Tibial artery (tissue), 4 donors: ENCODE measurements at regions not wholly inside any gene's neighbourhood (a gene's known extent, or its start where the extent isn't known, plus 50 kb on each side); places are given as distances from the start of the nearest gene placed in this dataset.

ENCODE experiments used
- DNase-seq, 2 donors: peaks; one replicate each; pipeline ENCODE4 v3.0.0-alpha.2; 2019
- H3K27ac ChIP-seq, 2 donors: fragments of 200-600 bp; sonication (generic) in 1 of 2; 1 replicate in 1 of 2; 2 replicates in 1 of 2; pipeline ENCODE4 v1.5.1; 2018 to 2019; ENCODE audit warnings: mild to moderate bottlenecking in 1 of 2
- H3K27me3 ChIP-seq, 2 donors: fragments of 200-600 bp; sonication (generic) in 1 of 2; one replicate each; pipeline versions ENCODE4 v1.5.1 to v1.6.0; 2016 to 2019
- H3K36me3 ChIP-seq, 3 donors: fragments of 200-600 bp; sonication (generic) in 2 of 3; one replicate each; pipeline ENCODE4 v1.5.1; 2016 to 2019; ENCODE audit warnings: mild to moderate bottlenecking in 2 of 3
- H3K4me1 ChIP-seq, 4 donors: fragments of 200-600 bp; sonication (generic) in 2 of 4; 1 replicate in 3 of 4; 2 replicates in 1 of 4; pipeline ENCODE4 v1.5.1; 2016 to 2019
- H3K4me3 ChIP-seq, 2 donors: fragments of 200-600 bp; sonication (generic) in 1 of 2; 1 replicate in 1 of 2; 2 replicates in 1 of 2; pipeline ENCODE4 v1.5.1; 2018 to 2019; ENCODE audit warnings: mild to moderate bottlenecking in 2 of 2
- H3K9me3 ChIP-seq, 3 donors: fragments of 200-600 bp; sonication (generic) in 1 of 3; one replicate each; pipeline ENCODE4 v1.5.1; 2016 to 2019
- intact Hi-C: fragments of 100-400 bp; cut with DNase I; formaldehyde crosslinking; loops from one replicate; pipeline ENCODE4 v1.15.0; 2023; ENCODE audit warnings: low total_unique reads
- TF ChIP-seq, protein P1 (sequence below), 2 experiments: fragments of 200-600 bp in 1 of 2; fragments of 450-650 bp in 1 of 2; IDR thresholded peaks; one replicate each; pipeline ENCODE4 v1.5.1; 2017 to 2019; ENCODE audit warnings: antibody characterized with exemption in 2 of 2, mild to moderate bottlenecking in 1 of 2, moderate library complexity in 1 of 2

DNA sequence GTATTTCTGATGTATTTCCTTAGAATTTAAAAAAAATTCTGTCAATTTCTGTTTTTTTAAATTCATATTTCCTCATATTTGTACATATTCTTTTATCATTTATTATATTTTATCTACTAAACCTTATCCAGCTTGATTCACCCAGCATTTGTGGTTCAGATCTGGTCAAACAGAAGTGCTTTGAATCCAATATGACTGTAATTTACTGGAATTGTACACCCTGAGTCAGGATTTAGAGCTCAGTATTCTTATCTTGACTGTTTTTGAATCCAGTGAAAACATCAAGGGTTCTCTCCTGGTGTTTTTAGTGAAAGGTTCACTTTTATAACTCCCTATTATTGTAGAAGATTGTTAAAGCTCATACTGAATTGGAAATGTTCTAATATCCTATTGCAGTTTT is 1077.0 kb upstream of the NCAM2 start:
- TF ChIP-seq, protein P1, sequence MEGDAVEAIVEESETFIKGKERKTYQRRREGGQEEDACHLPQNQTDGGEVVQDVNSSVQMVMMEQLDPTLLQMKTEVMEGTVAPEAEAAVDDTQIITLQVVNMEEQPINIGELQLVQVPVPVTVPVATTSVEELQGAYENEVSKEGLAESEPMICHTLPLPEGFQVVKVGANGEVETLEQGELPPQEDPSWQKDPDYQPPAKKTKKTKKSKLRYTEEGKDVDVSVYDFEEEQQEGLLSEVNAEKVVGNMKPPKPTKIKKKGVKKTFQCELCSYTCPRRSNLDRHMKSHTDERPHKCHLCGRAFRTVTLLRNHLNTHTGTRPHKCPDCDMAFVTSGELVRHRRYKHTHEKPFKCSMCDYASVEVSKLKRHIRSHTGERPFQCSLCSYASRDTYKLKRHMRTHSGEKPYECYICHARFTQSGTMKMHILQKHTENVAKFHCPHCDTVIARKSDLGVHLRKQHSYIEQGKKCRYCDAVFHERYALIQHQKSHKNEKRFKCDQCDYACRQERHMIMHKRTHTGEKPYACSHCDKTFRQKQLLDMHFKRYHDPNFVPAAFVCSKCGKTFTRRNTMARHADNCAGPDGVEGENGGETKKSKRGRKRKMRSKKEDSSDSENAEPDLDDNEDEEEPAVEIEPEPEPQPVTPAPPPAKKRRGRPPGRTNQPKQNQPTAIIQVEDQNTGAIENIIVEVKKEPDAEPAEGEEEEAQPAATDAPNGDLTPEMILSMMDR (IDR thresholded peaks at IDR 0.05), result no peak
- intact Hi-C loops, result no loop called here
- no peak for DNase-seq
- H3K9me3 ChIP-seq, result no peaks in the 10 kb centered on the region
- no peaks in the 10 kb centered on the region for H3K27me3 ChIP-seq
- no peak overlapping the region for H3K27ac ChIP-seq
- no peaks in the 10 kb centered on the region for H3K36me3 ChIP-seq
- no peaks in the 10 kb centered on the region for H3K4me1 ChIP-seq
- H3K4me3 ChIP-seq, result no peak overlapping the region

DNA sequence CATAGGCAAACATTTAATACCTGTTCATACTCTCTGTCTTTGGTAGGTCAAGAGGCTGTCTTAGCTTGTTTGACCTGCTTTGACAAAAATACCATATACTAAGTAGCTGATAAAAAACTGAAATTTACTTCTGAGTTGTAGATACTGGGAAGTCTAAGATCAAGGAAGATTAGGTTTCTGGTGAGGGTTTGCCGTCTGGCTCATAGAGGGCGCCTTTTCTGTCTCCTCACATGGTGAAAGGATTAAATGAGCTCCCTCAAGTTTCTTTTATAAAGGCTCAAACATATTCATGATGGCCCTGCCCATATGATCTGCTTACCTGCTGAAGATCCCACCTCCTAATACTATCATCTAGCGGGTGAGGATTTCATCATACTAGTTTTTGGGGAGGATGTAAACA is 1076.1 kb upstream of the NCAM2 start:
- intact Hi-C loops, result no loop called here
- TF ChIP-seq, protein P1 (IDR thresholded peaks at IDR 0.05), result no peak
- Histone ChIP-seq H3K9me3 (no peaks in the 10 kb centered on the region), H3K27ac (no peak overlapping the region), H3K36me3 (no peaks in the 10 kb centered on the region), H3K4me3 (no peak overlapping the region), H3K4me1 (no peaks in the 10 kb centered on the region), H3K27me3 (no peaks in the 10 kb centered on the region)
- DNase-seq, result no peak

DNA sequence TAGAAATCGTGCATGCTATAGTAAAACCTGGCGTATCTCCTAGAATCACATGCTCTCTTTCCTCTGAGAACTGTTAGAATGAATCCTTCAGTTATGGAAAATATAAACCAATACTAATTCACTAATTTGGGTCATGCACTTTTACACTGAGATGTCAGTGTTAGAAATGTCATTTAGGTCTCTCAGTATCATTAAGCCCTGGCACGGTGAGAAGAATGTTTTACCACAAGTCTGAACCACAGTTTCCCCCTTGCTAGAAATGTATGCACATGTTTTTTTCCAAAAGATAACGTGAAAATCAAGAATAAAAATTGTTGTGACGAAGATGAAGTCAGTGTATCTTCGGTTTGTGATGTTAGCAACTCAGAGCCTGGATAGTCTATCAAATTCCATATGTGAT is 1062.7 kb upstream of the NCAM2 start:
- H3K4me1 ChIP-seq, result no peaks in the 10 kb centered on the region
- H3K4me3 ChIP-seq, result no peak overlapping the region
- H3K27ac ChIP-seq, result no peak overlapping the region
- no peak for DNase-seq
- intact Hi-C loops, result no loop called here
- TF ChIP-seq, protein P1 (IDR thresholded peaks at IDR 0.05), result no peak
- no peaks in the 10 kb centered on the region for H3K36me3 ChIP-seq
- no peaks in the 10 kb centered on the region for H3K27me3 ChIP-seq
- no peaks in the 10 kb centered on the region for H3K9me3 ChIP-seq

DNA sequence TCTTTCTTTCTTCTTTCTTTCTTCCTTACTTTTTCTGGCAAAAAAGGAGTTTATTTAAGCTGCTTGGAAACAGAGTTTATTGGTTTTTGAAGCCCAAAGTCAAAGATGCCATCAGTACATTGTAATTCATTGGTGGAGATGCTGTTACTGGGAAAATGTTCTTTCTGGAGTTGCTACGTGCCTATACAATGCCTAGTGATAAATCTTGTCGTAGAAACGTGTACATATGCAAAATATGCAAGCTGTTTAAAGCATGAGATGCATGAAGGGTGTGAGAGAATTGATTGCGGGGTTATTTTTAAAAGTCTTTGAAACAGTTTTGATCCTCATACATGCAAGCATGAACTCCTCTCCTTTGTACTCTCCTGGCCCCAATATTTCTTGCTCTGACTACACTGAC is 1060.6 kb upstream of the NCAM2 start:
- no peaks in the 10 kb centered on the region for H3K27me3 ChIP-seq
- no peaks in the 10 kb centered on the region for H3K36me3 ChIP-seq
- no peak for DNase-seq
- intact Hi-C loops, result no loop called here
- no peak overlapping the region for H3K27ac ChIP-seq
- TF ChIP-seq, protein P1 (IDR thresholded peaks at IDR 0.05), result no peak
- no peaks in the 10 kb centered on the region for H3K9me3 ChIP-seq
- H3K4me3 ChIP-seq, result no peak overlapping the region
- H3K4me1 ChIP-seq, result no peaks in the 10 kb centered on the region

DNA sequence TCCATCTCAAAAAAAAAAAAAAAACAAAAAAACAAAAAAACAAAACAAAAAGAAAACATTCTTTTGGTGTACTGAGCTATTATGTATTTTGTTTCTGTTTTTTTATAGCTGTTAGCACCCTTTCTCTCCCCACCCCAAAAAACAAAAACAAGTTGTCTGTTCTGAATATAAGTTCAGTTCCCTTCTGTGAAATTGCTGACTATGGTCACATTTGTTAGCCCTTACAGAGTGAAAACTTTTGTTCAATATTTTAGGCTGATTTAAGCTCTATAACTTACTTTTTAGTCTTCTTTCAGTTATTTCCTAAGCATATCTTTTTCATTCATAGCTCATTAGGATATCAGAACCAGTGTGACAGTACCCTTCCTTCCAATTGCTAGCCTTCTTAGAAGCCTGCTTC is 1056.6 kb upstream of the NCAM2 start:
- H3K4me3 ChIP-seq, result no peak overlapping the region
- no peaks in the 10 kb centered on the region for H3K36me3 ChIP-seq
- H3K27ac ChIP-seq, result no peak overlapping the region
- DNase-seq, result no peak
- H3K4me1 ChIP-seq, result no peaks in the 10 kb centered on the region
- H3K27me3 ChIP-seq, result no peaks in the 10 kb centered on the region
- no peaks in the 10 kb centered on the region for H3K9me3 ChIP-seq
- intact Hi-C loops, result no loop called here
- TF ChIP-seq, protein P1 (IDR thresholded peaks at IDR 0.05), result no peak

DNA sequence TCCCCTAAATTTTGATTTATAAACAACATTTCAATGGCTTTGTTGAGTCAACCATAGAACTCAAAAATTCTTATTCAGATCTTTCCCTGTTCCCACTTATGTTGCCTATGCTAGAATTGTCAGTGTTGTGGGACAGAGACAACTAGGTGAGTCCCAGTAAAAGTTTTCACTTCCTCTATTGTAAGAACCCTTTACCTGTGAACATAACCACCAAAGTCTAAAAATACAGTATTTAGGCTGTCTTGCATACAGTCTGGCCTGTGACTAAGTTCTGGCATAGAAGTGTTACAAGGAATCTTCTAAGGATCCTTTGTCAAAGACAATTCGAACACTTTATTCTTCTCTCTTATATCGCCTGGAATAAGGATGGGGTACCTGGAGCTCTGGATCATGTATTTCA is 1047.9 kb upstream of the NCAM2 start:
- H3K4me3 ChIP-seq, result no peak overlapping the region
- TF ChIP-seq, protein P1 (IDR thresholded peaks at IDR 0.05), result no peak
- intact Hi-C loops, result no loop called here

More for the DNA sequence above, 1047.9 kb upstream of the NCAM2 start:
- no peak for DNase-seq
- no peak overlapping the region for H3K27ac ChIP-seq
- no peaks in the 10 kb centered on the region for H3K36me3 ChIP-seq
- no peaks in the 10 kb centered on the region for H3K27me3 ChIP-seq
- H3K9me3 ChIP-seq, result no peaks in the 10 kb centered on the region
- no peaks in the 10 kb centered on the region for H3K4me1 ChIP-seq
